OCI-LY3 (cell line): ENCODE measurements at regions not wholly inside any gene's neighbourhood (a gene's known extent, or its start where the extent isn't known, plus 50 kb on each side); places are given as distances from the start of the nearest gene placed in this dataset.

Experiments
- H2AFZ ChIP-seq: fragments of 200-600, 300-600 bp; shearing (Covaris generic); 2 replicates; pipeline ENCODE4 v1.6.0; 2014; ENCODE audit warnings: antibody characterized with exemption, low read depth, low read length
- H3K27ac ChIP-seq: fragments of 200-600, 300-600 bp; sonication (generic); 2 replicates; pipeline ENCODE4 v1.5.1; 2014; ENCODE audit warnings: mild to moderate bottlenecking, low read length, moderate library complexity, mixed read lengths
- H3K27me3 ChIP-seq: fragments of 200-600, 300-600 bp; sonication (generic); 2 replicates; pipeline ENCODE4 v1.6.1; 2014; ENCODE audit warnings: low read depth, low read length, mixed read lengths
- H3K36me3 ChIP-seq: fragments of 200-600, 300-600 bp; sonication (generic); replicated peaks from 2 replicates; pipeline ENCODE3; 2014; ENCODE audit warnings: low read depth, low read length, mixed read lengths
- H3K4me1 ChIP-seq: fragments of 300-600, 200-600 bp; sonication (generic); 2 replicates; pipeline ENCODE4 v1.6.1; 2014; ENCODE audit warnings: low read length, mixed read lengths
- H3K4me2 ChIP-seq: fragments of 200-600, 300-600 bp; sonication (generic); 2 replicates; pipeline ENCODE4 v1.6.1; 2014; ENCODE audit warnings: low read length, mixed read lengths
- H3K4me3 ChIP-seq: fragments of 300-600, 200-600 bp; sonication (generic); 2 replicates; pipeline ENCODE4 v1.5.1; 2014; ENCODE audit warnings: antibody characterized with exemption, mild to moderate bottlenecking, low read length, moderate library complexity
- H3K79me2 ChIP-seq: fragments of 300-600, 200-600 bp; shearing (Covaris generic); 2 replicates; pipeline ENCODE4 v1.6.1; 2014; ENCODE audit warnings: mild to moderate bottlenecking, low read length, mixed read lengths
- H3K9ac ChIP-seq: fragments of 300-600, 200-600 bp; shearing (Covaris generic); 2 replicates; pipeline ENCODE4 v1.6.0; 2014; ENCODE audit warnings: mild to moderate bottlenecking, low read length, moderate library complexity
- H3K9me3 ChIP-seq: fragments of 200-600, 300-600 bp; shearing (Covaris generic); 2 replicates; pipeline ENCODE4 v1.6.1; 2014; ENCODE audit warnings: low read length, mixed read lengths; ENCODE audit not compliant: insufficient read depth
- H4K20me1 ChIP-seq: fragments of 200-600, 300-600 bp; sonication (generic); 2 replicates; pipeline ENCODE4 v1.6.1; 2016; ENCODE audit warnings: low read length, mixed read lengths; ENCODE audit not compliant: insufficient read depth
- CTCF ChIP-seq: fragments of 200-600, 300-600 bp; sonication (generic); IDR thresholded peaks from 2 replicates; pipeline ENCODE4 v1.5.1; 2014; ENCODE audit warnings: antibody characterized with exemption, low read length, low read depth
- EZH2phosphoT487 ChIP-seq: fragments of 200-600 bp; shearing (Covaris generic); IDR thresholded peaks from 2 replicates; pipeline ENCODE4 v1.6.1; 2018; ENCODE audit warnings: antibody characterized with exemption, mixed run types, low read depth

- Histone ChIP-seq H4K20me1 (no peaks in the 10 kb centered on the region), H3K27ac (no peak overlapping the region), H3K9me3 (no peaks in the 10 kb centered on the region), H3K4me3 (no peak overlapping the region), H3K4me1 (peaks cover 6% of the 10 kb centered on the region), H3K79me2 (no peaks in the 10 kb centered on the region), H3K36me3 (no peaks in the 10 kb centered on the region), H2AFZ (no peak overlapping the region), H3K4me2 (no peak overlapping the region), H3K9ac (no peak overlapping the region), H3K27me3 (peaks cover 61% of the 10 kb centered on the region)
- no peak for TF ChIP-seq EZH2phosphoT487
- no peak for TF ChIP-seq CTCF
These were observed 81.3 kb upstream of the SPTLC3 start for GRCh38 chr20:12927489-12927888.

- no peak overlapping the region for H3K4me2 ChIP-seq
- TF ChIP-seq EZH2phosphoT487 = no peak
These were observed 80.4 kb upstream of the SPTLC3 start for GRCh38 chr20:12928358-12928754.

DNA sequence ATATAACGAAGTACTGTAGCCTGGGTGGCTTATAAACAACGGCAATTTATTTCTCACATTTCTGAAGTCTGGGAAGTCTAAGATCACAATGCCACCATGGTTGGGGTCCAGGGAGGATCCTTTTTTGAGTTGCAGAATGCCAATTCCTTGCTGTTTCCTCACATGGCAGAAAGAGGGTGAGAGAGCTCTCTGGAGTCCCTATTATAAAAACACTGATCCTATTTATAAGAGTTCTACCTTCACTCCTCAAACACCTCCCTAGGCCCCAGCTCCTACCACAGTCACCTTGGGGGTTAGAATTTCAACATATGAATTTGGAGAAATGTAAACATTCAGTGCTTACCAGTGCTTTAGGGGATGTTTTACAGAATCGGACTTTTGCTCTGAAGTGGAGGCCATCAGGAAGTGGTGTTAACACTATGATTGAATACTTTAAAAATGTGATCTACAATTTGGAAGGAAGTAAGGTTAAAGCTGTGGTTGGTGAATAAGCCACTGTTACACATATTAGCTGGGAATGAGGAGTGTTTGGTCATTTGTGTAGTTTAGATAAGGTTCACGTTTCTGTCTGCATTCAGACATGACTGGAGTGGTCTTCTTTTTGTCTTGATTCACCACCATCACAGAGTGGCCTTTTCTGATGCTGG, 79.9 kb upstream of the SPTLC3 start:
- Histone ChIP-seq H3K27ac (no peak overlapping the region), H3K27me3 (peaks cover 62% of the 10 kb centered on the region), H3K4me2 (no peak overlapping the region), H3K9me3 (no peaks in the 10 kb centered on the region), H3K4me3 (no peak overlapping the region), H3K36me3 (no peaks in the 10 kb centered on the region), H4K20me1 (no peaks in the 10 kb centered on the region), H3K9ac (no peak overlapping the region), H3K79me2 (no peaks in the 10 kb centered on the region), H3K4me1 (peaks cover 6% of the 10 kb centered on the region), H2AFZ (no peak overlapping the region)
- TF ChIP-seq EZH2phosphoT487 (no peak), CTCF (no peak)

More at GRCh38 chr20:12928358-12928754, 80.4 kb upstream of the SPTLC3 start:
- Histone ChIP-seq H4K20me1 (no peaks in the 10 kb centered on the region), H3K4me3 (no peak overlapping the region), H3K4me1 (peaks cover 6% of the 10 kb centered on the region), H3K9ac (no peak overlapping the region), H2AFZ (no peak overlapping the region), H3K79me2 (no peaks in the 10 kb centered on the region), H3K27ac (no peak overlapping the region), H3K9me3 (no peaks in the 10 kb centered on the region), H3K27me3 (peaks cover 66% of the 10 kb centered on the region), H3K36me3 (no peaks in the 10 kb centered on the region)

GRCh38 chr20:12936020-12936419, 72.8 kb upstream of the SPTLC3 start:
- Histone ChIP-seq H3K4me1 (no peaks in the 10 kb centered on the region), H3K27ac (no peak overlapping the region), H3K4me2 (no peak overlapping the region), H3K27me3 (peaks cover 16% of the 10 kb centered on the region; the same call in 1 of the 2 replicates), H2AFZ (no peak overlapping the region), H3K9ac (no peak overlapping the region), H3K79me2 (no peaks in the 10 kb centered on the region), H4K20me1 (no peaks in the 10 kb centered on the region), H3K9me3 (no peaks in the 10 kb centered on the region), H3K4me3 (no peak overlapping the region), H3K36me3 (no peaks in the 10 kb centered on the region)
- no peak for TF ChIP-seq EZH2phosphoT487
- no peak for TF ChIP-seq CTCF

DNA sequence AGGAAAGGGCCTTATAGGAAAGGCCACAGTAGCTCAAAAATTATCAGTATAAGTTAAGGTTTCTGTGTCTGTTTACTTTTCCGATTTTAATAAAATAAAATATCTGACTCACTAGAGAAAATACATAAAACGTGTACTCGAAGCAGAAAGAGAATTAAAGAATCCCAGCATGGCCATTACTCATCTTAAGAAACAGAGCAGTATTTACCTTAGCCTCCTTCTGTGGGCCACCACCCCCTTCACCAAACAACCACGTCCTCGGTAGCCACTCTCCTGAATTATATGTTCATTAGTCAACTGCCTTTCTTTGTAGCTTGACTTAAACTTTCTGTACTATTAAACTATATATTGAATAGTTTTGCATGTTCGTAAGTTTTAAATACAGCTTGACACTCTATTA, 72.2 kb upstream of the SPTLC3 start:
- Histone ChIP-seq H3K27me3 (peaks cover 16% of the 10 kb centered on the region; the same call in 1 of the 2 replicates), H3K36me3 (no peaks in the 10 kb centered on the region), H3K79me2 (no peaks in the 10 kb centered on the region), H3K27ac (no peak overlapping the region), H3K4me2 (no peak overlapping the region), H3K9me3 (no peaks in the 10 kb centered on the region), H2AFZ (no peak overlapping the region), H3K9ac (no peak overlapping the region), H3K4me3 (no peak overlapping the region), H4K20me1 (no peaks in the 10 kb centered on the region), H3K4me1 (no peaks in the 10 kb centered on the region)
- no peak for TF ChIP-seq EZH2phosphoT487
